Stimulated activated CD4-positive, alpha-beta T cell treated with anti-CD3 and anti-CD28 coated beads, TNF-alpha, amount 100 ng/mL, for 24 hours (primary cell): ENCODE measurements at regions not wholly inside any gene's neighbourhood (a gene's known extent, or its start where the extent isn't known, plus 50 kb on each side); places are given as distances from the start of the nearest gene placed in this dataset.

Experiments
- DNase-seq, 3 experiments: peaks; one replicate each; pipeline ENCODE4 v3.0.0-alpha.2; 2020; ENCODE audit warnings: low read depth in 3 of 3

DNA sequence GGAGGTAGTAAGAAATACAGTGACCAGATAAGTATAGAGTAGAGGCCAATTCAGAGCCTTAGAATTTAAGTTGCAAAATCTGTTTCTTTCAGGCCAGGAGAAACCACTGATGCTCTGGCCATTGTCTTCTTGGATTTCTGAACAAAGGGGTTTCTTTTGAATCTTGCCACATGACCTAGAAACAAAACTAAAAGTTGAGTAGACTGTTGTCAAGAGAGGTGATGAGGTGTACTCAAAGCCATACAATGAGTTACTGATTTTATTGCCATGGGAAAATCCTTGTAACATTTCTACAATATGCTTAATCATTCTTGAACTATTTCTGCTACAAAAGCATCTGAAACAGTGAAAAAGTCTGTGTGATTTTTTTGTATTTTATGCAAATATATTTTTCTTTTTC lies 881.3 kb downstream of the CDH11 start:
- no peak for DNase-seq

DNA sequence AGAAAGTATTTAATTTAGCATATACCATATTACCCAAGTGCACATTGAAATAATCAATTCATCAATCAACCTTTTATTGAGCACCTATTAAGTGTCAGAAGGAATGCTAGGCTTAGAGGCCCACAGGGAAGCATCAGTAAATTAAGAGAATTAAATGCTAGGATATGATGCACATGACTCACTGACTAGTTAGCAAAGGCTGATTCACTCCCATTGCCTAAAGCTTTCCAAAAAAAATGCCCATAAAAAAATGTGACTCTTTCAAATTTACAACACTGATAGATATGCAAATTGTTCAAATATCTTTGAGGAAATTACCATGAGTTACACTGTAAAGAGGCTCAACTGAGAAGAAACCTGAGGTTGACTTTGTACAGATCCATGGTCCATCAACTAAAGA lies 883.3 kb downstream of the CDH11 start:
- no peak for DNase-seq

DNA sequence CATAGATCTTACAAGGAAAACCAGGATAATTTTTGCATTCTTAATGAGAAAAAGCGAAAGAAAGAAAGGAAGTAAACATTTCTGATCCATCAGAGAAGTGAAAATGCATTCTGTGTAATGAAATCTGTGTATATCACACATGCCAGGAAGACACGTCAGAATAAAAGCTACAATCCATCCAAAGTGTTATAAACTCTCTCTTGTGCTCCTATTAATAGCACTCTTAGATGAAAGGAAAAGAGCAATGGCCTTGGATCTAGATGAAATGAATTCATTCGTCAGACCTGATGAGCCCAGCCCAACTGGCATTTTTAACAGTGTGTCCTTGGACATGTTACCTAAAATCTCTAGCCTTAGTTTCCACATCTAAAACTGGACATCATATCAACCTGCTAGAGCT lies 885.5 kb downstream of the CDH11 start:
- no peak for DNase-seq

DNA sequence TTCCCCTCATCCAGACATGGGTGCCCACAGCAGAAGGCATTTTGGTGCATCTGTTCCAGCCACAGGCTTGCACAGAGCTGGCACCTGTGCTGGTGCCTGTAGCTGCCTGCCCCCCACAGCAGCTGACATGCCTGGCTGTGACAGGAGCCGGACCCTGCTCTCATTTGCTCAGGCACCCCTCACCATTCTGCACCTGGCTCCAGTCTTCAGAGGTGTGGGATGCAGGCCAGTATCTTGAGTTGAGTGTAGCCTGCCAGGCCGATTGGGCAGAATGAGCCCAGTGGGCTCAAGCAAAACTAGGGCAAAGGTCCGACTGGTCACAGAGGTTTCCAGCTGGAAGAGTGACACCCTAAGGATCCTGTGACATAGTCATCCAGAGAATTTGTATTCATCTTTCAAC lies 887.7 kb downstream of the CDH11 start:
- no peak for DNase-seq

DNA sequence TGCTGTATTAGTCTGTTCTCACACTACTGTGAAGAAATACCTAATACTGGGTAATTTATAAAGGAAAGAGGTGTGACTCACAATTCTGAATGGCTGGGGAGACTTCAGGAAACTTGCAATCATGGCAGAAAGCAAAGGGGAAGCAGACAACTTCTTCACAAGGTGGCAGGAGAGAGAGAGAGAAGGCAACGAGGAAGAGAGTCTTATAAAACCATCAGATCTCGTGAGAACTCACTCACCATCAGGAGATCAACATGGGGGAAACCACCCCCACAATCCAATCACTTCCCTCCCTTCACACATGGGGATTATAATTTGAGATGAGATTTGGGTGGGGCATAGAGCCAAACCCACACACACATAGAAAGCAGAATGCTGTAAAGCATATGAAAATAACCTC lies 896.2 kb downstream of the CDH11 start:
- no peak for DNase-seq

GRCh38 chr16:64225036-64225435 lies 896.8 kb downstream of the CDH11 start:
- no peak for DNase-seq

GRCh38 chr16:64217789-64218535 lies 903.9 kb downstream of the CDH11 start:
- no peak for DNase-seq

DNA sequence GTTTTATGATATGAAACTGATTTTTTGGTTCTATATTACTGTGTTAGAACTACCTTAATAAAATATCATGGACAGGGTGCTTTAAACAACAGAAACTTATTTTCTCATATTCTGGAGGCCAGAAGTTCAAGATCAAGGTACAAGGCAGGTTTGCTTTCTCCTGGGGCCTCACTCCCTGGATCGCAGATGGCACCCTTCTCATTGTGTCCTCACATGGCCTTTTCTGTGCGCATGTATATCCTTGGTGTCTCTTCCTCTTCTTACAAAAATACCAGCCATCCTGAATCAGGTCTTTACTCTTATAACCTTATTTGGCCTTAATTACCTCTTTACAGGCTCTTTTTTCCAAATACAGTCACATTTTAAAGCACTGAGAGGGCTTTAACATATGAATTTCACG lies 906.1 kb downstream of the CDH11 start:
- DNase-seq, result no peak

DNA sequence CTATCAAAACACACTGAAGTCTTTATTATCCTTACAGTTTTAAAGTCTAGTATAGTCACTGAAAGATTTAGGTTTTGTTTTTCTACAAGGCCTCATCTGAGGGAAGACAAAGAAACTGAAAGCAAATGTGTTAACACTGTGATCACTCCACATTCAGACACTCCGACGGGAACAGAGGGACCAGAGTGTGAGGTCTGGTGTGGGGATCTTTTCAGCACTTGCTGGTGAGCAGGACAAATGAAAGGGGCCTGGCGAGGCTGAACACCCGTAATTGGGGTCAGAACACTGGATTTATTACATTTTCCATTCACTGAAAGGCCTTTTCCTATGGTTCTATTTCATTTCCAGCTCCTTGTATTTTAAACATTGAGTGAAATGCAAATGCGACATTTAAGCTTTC lies 910.5 kb downstream of the CDH11 start:
- no peak for DNase-seq

DNA sequence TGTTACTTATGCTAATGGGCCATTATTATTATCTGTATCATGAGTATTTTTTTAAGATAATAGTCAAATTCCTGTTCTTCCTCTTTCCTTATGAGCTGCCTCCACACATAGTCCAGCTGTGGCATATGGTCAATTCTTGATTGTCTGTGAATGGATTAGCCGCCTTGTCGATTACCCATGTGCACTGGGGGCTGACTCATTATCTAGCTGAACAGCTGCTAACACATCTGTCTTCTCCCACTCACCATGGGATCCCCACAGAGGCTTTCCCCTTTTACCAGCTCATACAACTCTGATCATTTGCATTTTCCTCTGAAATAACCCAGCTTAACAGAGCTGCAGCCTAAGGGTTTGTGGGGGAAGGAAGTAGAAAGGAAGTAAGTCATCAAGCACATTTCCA lies 915.0 kb downstream of the CDH11 start:
- DNase-seq, result no peak

DNA sequence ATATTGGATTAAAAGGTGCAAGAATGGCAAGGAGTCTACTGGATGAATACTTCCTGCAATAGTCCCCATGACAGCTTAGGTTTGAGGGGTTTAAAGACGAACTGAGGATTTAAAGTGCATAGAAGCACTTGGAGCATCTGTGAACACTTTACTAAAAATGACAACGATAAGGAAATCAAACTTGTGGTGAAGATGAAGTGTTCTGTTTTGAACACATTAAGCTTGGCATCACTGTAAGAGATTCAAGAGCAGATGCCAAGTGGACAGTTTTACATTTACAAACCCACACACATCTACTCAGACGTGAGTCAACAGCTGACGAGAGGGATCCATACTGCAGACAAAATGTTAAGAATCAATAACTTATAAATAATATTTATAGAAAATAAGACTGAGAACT lies 918.7 kb downstream of the CDH11 start:
- no peak for DNase-seq

- no peak for DNase-seq
Observed at GRCh38 chr16:64202571-64202970, 919.3 kb downstream of the CDH11 start.

- no peak for DNase-seq
Observed at GRCh38 chr16:64196444-64196843, 925.4 kb downstream of the CDH11 start.

- no peak for DNase-seq
Observed at GRCh38 chr16:64185954-64186353, 935.9 kb downstream of the CDH11 start.

GRCh38 chr16:64184156-64184555 lies 937.7 kb downstream of the CDH11 start:
- no peak for DNase-seq

GRCh38 chr16:64182985-64183384 lies 938.9 kb downstream of the CDH11 start:
- DNase-seq, result no peak

DNA sequence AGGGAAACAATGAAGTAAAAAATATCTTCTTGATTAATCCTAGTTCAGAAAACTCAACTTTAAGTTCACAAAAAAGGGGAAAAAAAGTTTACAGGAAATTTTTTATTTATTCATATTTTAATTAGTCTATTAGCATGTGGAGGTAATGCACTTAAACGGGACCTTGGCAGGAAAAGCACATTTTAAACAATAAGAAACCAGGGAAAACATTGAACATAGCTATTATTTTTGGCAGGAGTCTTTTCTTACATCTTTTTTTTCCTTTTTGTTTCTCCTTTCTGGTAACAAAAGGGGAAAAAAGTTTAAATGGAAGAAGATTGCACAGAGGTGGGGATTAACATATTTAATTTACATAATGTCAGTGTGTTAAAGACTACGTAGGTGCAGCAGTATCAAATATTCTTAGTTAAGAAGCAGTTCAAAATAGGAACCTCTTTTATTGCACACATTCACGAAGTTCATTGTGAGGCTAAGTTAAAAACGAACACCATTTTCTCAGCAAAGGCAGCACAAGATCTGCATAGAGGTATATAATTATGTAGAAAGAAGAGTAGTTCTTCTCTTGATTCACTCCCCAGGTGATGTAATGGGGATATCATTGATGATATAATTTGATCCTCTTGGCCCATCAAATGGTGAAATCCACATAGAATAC lies 940.5 kb downstream of the CDH11 start:
- DNase-seq, result no peak

GRCh38 chr16:64180136-64180900 lies 941.5 kb downstream of the CDH11 start:
- DNase-seq, result no peak

DNA sequence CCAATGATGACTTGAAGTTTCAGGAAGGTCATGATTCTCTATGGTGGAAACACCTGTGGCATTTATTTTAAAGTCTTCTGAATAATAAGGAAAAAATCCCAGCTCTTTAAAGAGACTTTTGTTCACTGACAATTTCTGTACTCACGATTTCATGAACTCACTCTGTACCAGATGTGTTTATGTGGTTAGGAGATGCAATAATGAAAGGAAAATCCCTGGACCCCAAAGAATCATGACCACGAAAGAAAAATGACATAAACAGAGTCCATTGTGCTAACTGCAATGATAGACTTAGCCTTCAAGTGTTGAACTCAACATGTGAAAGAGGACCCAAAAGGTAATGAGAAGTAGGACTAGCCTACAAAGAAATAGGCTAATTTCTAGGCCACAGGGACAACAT lies 947.5 kb downstream of the CDH11 start:
- DNase-seq, result no peak

DNA sequence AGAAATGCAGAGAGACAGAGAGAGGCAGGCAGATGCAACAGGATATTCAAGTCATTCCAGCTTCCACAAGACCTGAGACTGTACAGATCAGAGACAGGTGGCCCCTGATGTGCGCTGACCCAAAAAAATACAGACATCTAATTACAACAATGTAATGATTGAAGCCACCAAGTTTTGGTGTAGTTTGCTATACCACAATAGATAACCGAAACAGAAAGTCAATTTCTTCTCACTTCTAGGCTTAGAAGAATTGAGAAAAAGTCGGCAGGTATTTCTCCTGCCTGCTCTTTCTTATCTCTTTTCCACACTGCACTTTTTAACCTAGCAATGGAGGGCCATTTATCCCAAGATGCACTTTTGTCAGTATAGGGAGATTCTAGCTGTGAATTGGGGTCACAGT lies 949.2 kb downstream of the CDH11 start:
- DNase-seq, result no peak

GRCh38 chr16:64172226-64172625 lies 949.6 kb downstream of the CDH11 start:
- no peak for DNase-seq

- DNase-seq, result no peak
Observed at GRCh38 chr16:64171632-64172031, 950.2 kb downstream of the CDH11 start.

GRCh38 chr16:64168371-64168770 lies 953.5 kb downstream of the CDH11 start:
- DNase-seq, result no peak
